Peyer's patch (tissue), 4 donors: ENCODE measurements at regions not wholly inside any gene's neighbourhood (a gene's known extent, or its start where the extent isn't known, plus 50 kb on each side); places are given as distances from the start of the nearest gene placed in this dataset.

Experiments used
- CTCF ChIP-seq, 6 experiments: fragments of 450-650 bp in 4 of 6; fragments of 200-600 bp in 2 of 6; sonication (generic) in 1 of 6; IDR thresholded peaks; one replicate each; pipeline ENCODE4 v1.5.1; 2017 to 2019; ENCODE audit warnings: antibody characterized with exemption in 6 of 6, mild to moderate bottlenecking in 3 of 6, moderate library complexity in 1 of 6
- POLR2A ChIP-seq, 2 donors: fragments of 450-650 bp; IDR thresholded peaks; one replicate each; pipeline ENCODE4 v1.5.1; 2017; ENCODE audit warnings: antibody characterized with exemption in 2 of 2, mild to moderate bottlenecking in 2 of 2, moderate library complexity in 2 of 2

GRCh38 chr17:73909186-73909585 lies 264.9 kb upstream of the SDK2 start:
- TF ChIP-seq CTCF (IDR thresholded peaks at IDR 0.05), result no peak
- no peak for TF ChIP-seq POLR2A (IDR thresholded peaks at IDR 0.05)
